GM23248 (cell line): ENCODE measurements at regions not wholly inside any gene's neighbourhood (a gene's known extent, or its start where the extent isn't known, plus 50 kb on each side); places are given as distances from the start of the nearest gene placed in this dataset.
"Not testable (repeated sequence)": the region's sequence is repeated elsewhere in the genome, so short reads cannot be mapped to it uniquely, and the experiment has no call there.

ENCODE experiments used
- DNase-seq: peaks from one replicate; pipeline ENCODE4 v3.0.0-alpha.2; 2015
- H2AFZ ChIP-seq: fragments of 200-600 bp; sonication (generic); 2 replicates; pipeline ENCODE4 v1.6.1; 2016; ENCODE audit warnings: antibody characterized with exemption
- H3F3A ChIP-seq: fragments of 200-600 bp; sonication (generic); 2 replicates; pipeline ENCODE4 v1.6.1; 2016; ENCODE audit warnings: mild to moderate bottlenecking, antibody characterized with exemption, mixed run types; ENCODE audit not compliant: insufficient read depth
- H3K27ac ChIP-seq: fragments of 200-600 bp; sonication (generic); 2 replicates; pipeline ENCODE4 v1.5.1; 2016; ENCODE audit warnings: mild to moderate bottlenecking
- H3K27me3 ChIP-seq: fragments of 200-600 bp; sonication (generic); replicated peaks from 2 replicates; pipeline ENCODE4 v1.6.1; 2016; ENCODE audit warnings: mild to moderate bottlenecking; ENCODE audit not compliant: insufficient read depth
- H3K36me3 ChIP-seq: fragments of 200-600 bp; sonication (generic); 2 replicates; pipeline ENCODE4 v1.6.1; 2016; ENCODE audit warnings: low read depth, mild to moderate bottlenecking
- H3K4me1 ChIP-seq: fragments of 200-600 bp; sonication (generic); 2 replicates; pipeline ENCODE4 v1.6.1; 2016; ENCODE audit warnings: mild to moderate bottlenecking; ENCODE audit not compliant: insufficient read depth
- H3K4me2 ChIP-seq: fragments of 200-600 bp; sonication (generic); one replicate; pipeline ENCODE4 v1.6.1; 2016; ENCODE audit warnings: mild to moderate bottlenecking; ENCODE audit not compliant: unreplicated experiment
- H3K4me3 ChIP-seq: fragments of 200-600 bp; sonication (generic); 2 replicates; pipeline ENCODE4 v1.5.1; 2016; ENCODE audit warnings: mild to moderate bottlenecking
- H3K79me2 ChIP-seq: fragments of 200-600 bp; sonication (generic); 2 replicates; pipeline ENCODE4 v1.6.1; 2016; ENCODE audit warnings: mild to moderate bottlenecking; ENCODE audit not compliant: insufficient read depth
- H3K9ac ChIP-seq: fragments of 200-600 bp; sonication (generic); 2 replicates; pipeline ENCODE4 v1.6.1; 2016; ENCODE audit warnings: mild to moderate bottlenecking
- H3K9me2 ChIP-seq: fragments of 200-600 bp; sonication (generic); 2 replicates; pipeline ENCODE4 v1.6.1; 2016; ENCODE audit warnings: mixed run types, mild to moderate bottlenecking, moderate library complexity; ENCODE audit not compliant: insufficient read depth
- H3K9me3 ChIP-seq: fragments of 200-600 bp; sonication (generic); one replicate; pipeline ENCODE4 v1.6.1; 2017; ENCODE audit warnings: low read depth
- H4K20me1 ChIP-seq: fragments of 200-600 bp; sonication (generic); 2 replicates; pipeline ENCODE4 v1.6.0; 2016; ENCODE audit not compliant: insufficient read depth
- WGBS, 2 experiments: methylation state at CpG; one replicate each; pipeline ENCODE4 v1.1.6; 2015 to 2017; ENCODE audit warnings: low lambda C conversion rate in 2 of 2, low coverage in 1 of 2; ENCODE audit errors: missing lambda C conversion rate in 2 of 2; 5-methylcytosine and 5-hydroxymethylcytosine counted together
- in situ Hi-C: fragments of 300-500 bp; cut with MboI; formaldehyde crosslinking; loops from 2 replicates; pipeline ENCODE4 v1.15.0; 2020

GRCh38 chr16:29300030-29300491 is 106.5 kb downstream of the NPIPB11 start:
- peaks cover 14% of the 10 kb centered on the region for H3K4me1 ChIP-seq

GRCh38 chr16:29298997-29299396 is 107.5 kb downstream of the NPIPB11 start:
- H3K4me2 ChIP-seq, in situ Hi-C loops, H3K27me3 ChIP-seq, H3K4me3 ChIP-seq, H2AFZ ChIP-seq, H3K9me3 ChIP-seq, H3K9ac ChIP-seq, H4K20me1 ChIP-seq, H3K36me3 ChIP-seq, DNase-seq, H3K9me2 ChIP-seq, H3K27ac ChIP-seq, H3K79me2 ChIP-seq: not testable (repeated sequence)
- peaks cover 14% of the 10 kb centered on the region for H3K4me1 ChIP-seq
- WGBS, 2 experiments, result 94 to 100% methylated on average over 1 to 10 of the region's 10 CpGs
- peaks cover 13% of the 10 kb centered on the region; the same call in 1 of the 2 replicates for H3F3A ChIP-seq

More at GRCh38 chr16:29300030-29300491, 106.5 kb downstream of the NPIPB11 start:
- H3K9me2 ChIP-seq, H3K4me3 ChIP-seq, H4K20me1 ChIP-seq, in situ Hi-C loops, H3K36me3 ChIP-seq, H3K79me2 ChIP-seq, H3K9me3 ChIP-seq, H3K27me3 ChIP-seq: not testable (repeated sequence)
- H3K9ac ChIP-seq, result peak overlapping the region; percentile 66
- peaks cover 13% of the 10 kb centered on the region; the same call in 1 of the 2 replicates for H3F3A ChIP-seq
- H3K27ac ChIP-seq, result peak overlapping the region; percentile 64
- 5 to 8% methylated on average over 7 of the region's 7 CpGs for WGBS, 2 experiments
- H3K4me2 ChIP-seq, result peak overlapping the region; percentile 49
- peak; percentile 80 for DNase-seq
- H2AFZ ChIP-seq, result peak overlapping the region; percentile 36

- in situ Hi-C loops, H3K27ac ChIP-seq, H3K4me2 ChIP-seq, H3K36me3 ChIP-seq, H3K9me2 ChIP-seq, H3K27me3 ChIP-seq, H4K20me1 ChIP-seq, H3K9ac ChIP-seq, H3K9me3 ChIP-seq, H3K4me3 ChIP-seq, DNase-seq, H2AFZ ChIP-seq, H3K79me2 ChIP-seq: not testable (repeated sequence)
- Histone ChIP-seq H3F3A (peaks cover 13% of the 10 kb centered on the region; the same call in 1 of the 2 replicates), H3K4me1 (peaks cover 14% of the 10 kb centered on the region)
- WGBS, 2 experiments, result 94% methylated on average over 5 to 12 of the region's 12 CpGs
Observed at GRCh38 chr16:29298307-29298706, 108.2 kb downstream of the NPIPB11 start.

GRCh38 chr16:29297809-29298177 is 108.7 kb downstream of the NPIPB11 start:
- H3K27me3 ChIP-seq, H2AFZ ChIP-seq, H3K9me2 ChIP-seq, in situ Hi-C loops, DNase-seq, H3K36me3 ChIP-seq, H3K9ac ChIP-seq, H3K9me3 ChIP-seq, H3K79me2 ChIP-seq, H3K27ac ChIP-seq, H3K4me3 ChIP-seq, H4K20me1 ChIP-seq, H3K4me2 ChIP-seq: not testable (repeated sequence)
- peaks cover 13% of the 10 kb centered on the region; the same call in 1 of the 2 replicates for H3F3A ChIP-seq
- peaks cover 14% of the 10 kb centered on the region for H3K4me1 ChIP-seq
- 75 to 78% methylated on average over 2 of the region's 2 CpGs for WGBS, 2 experiments

- H3K4me3 ChIP-seq, H3K9ac ChIP-seq, H4K20me1 ChIP-seq, H2AFZ ChIP-seq, DNase-seq, H3K9me2 ChIP-seq, H3K9me3 ChIP-seq, H3K27me3 ChIP-seq, in situ Hi-C loops, H3K27ac ChIP-seq, H3K36me3 ChIP-seq, H3K79me2 ChIP-seq, H3K4me2 ChIP-seq: not testable (repeated sequence)
- peaks cover 14% of the 10 kb centered on the region for H3K4me1 ChIP-seq
- 88 to 93% methylated on average over 17 of the region's 17 CpGs for WGBS, 2 experiments
- peaks cover 13% of the 10 kb centered on the region; the same call in 1 of the 2 replicates for H3F3A ChIP-seq
Observed at GRCh38 chr16:29297144-29297808, 109.2 kb downstream of the NPIPB11 start.

- H3K4me2 ChIP-seq, DNase-seq, H3K36me3 ChIP-seq, H2AFZ ChIP-seq, H3K4me3 ChIP-seq, H3K9me2 ChIP-seq, H3K27ac ChIP-seq, H3K9ac ChIP-seq, in situ Hi-C loops, H3K79me2 ChIP-seq, H4K20me1 ChIP-seq, H3K27me3 ChIP-seq, H3K9me3 ChIP-seq: not testable (repeated sequence)
- 80 to 86% methylated on average over 10 to 11 of the region's 11 CpGs for WGBS, 2 experiments
- peaks cover 18% of the 10 kb centered on the region for H3K4me1 ChIP-seq
- H3F3A ChIP-seq, result peaks cover 13% of the 10 kb centered on the region; the same call in 1 of the 2 replicates
Observed at GRCh38 chr16:29296176-29296575, 110.3 kb downstream of the NPIPB11 start.

GRCh38 chr16:29294951-29295795 is 111.3 kb downstream of the NPIPB11 start:
- in situ Hi-C loops, H3K9ac ChIP-seq, H3K27ac ChIP-seq, H3K27me3 ChIP-seq, H3K36me3 ChIP-seq, H2AFZ ChIP-seq, H3K79me2 ChIP-seq, H3K4me2 ChIP-seq, H4K20me1 ChIP-seq, H3F3A ChIP-seq, H3K4me3 ChIP-seq, H3K9me3 ChIP-seq, DNase-seq, H3K9me2 ChIP-seq: not testable (repeated sequence)
- H3K4me1 ChIP-seq, result peaks cover 15% of the 10 kb centered on the region
- 89 to 91% methylated on average over 21 of the region's 21 CpGs for WGBS, 2 experiments
